ENCODE measurements at regions not wholly inside any gene's neighbourhood (a gene's known extent, or its start where the extent isn't known, plus 50 kb on each side); places are given as distances from the start of the nearest gene placed in this dataset.

GRCh38 chr11:19472679-19473078, 231.9 kb upstream of the E2F8 start:
- no peak for DNase-seq (ENCODE audit: low read depth)

DNA sequence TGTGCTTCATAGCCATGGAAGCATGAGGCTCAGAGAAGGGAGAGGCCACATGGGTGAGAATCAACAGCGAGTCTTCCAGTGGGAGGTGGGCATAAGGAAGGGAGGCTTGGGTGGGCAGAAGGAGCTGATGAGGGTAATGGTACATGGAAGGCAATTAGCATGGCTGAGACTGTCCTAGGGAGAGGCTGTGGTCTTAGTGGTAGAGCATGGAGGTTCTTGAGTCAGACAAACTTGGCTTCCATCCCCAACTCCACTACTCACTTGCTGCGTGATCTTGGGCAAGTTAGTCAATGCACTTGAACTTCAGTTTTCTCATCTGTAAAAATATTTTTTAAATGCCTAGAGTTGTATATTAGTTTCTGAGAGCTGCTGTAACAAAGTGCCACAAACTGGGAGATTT, 227.2 kb upstream of the E2F8 start:
- no peak for DNase-seq (ENCODE audit: low read depth)

GRCh38 chr11:19466314-19466713, 225.6 kb upstream of the E2F8 start:
- no peak for DNase-seq (ENCODE audit: low read depth)

- DNase-seq (ENCODE audit: low read depth), result no peak
Observed at GRCh38 chr11:19463976-19464375, 223.2 kb upstream of the E2F8 start.

GRCh38 chr11:19460718-19461405, 220.1 kb upstream of the E2F8 start:
- peak; percentile 20 for DNase-seq (ENCODE audit: low read depth)

- DNase-seq (ENCODE audit: low read depth), result no peak
Observed at GRCh38 chr11:19459240-19459639, 218.5 kb upstream of the E2F8 start.

DNA sequence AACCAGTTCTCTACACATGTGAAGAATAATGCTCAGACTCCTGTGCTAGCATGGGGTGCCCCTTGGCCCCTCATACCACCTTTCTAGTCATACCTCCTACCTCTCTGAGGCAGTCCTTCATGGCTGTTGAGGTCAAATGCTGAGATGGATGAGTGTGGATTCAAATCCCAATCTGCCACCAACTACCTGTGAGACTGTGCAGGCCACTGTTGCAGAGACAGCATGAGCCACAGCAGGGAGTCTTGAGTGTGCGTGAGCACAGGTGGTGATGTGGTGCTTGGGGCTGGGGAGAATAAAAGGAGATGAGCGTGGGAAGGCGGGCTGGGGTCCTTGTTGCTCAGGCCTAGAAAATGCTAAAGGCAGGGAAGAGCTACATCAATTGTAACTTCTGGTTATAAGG, 218.0 kb upstream of the E2F8 start:
- no peak for DNase-seq (ENCODE audit: low read depth)

DNA sequence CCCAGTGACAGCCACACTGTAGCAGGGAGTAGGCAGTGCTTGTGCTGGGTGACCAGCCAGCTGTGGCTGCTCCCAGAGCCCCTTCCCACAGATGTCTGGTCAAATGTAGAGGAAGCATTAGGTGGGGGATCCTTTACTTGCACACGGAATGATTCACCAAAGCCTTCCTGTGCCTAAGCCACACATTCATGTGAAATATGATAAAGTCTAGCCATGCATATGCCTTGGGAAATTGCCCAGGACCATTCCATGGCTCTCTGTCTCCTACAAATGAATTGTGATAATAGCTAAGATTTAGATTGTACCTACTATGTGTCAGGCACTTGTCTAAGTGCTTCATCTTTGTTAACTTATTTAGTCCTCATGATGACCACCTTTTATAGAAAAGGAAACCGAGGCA, 217.5 kb upstream of the E2F8 start:
- DNase-seq (ENCODE audit: low read depth), result no peak

DNA sequence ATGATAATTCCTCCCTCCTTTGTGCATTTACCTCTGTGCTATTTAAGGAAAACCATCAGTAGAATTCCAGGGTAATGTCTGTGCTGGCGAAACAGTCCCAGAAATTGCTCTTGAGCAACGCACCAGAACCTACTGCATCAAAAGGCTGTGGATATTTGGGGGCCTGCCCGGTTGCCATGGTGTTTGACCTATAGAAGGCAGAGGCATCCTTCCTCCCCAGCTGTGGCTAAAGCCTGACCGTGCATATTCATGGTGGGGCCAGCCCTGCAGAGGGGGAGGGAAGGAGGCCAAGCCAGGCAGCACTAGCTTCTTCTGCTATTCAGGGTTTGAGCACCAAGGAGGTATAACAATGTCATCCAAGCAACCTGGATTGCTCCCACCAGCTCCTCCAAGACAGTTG, 215.0 kb upstream of the E2F8 start:
- peak; percentile 51 for DNase-seq (ENCODE audit: low read depth)

DNA sequence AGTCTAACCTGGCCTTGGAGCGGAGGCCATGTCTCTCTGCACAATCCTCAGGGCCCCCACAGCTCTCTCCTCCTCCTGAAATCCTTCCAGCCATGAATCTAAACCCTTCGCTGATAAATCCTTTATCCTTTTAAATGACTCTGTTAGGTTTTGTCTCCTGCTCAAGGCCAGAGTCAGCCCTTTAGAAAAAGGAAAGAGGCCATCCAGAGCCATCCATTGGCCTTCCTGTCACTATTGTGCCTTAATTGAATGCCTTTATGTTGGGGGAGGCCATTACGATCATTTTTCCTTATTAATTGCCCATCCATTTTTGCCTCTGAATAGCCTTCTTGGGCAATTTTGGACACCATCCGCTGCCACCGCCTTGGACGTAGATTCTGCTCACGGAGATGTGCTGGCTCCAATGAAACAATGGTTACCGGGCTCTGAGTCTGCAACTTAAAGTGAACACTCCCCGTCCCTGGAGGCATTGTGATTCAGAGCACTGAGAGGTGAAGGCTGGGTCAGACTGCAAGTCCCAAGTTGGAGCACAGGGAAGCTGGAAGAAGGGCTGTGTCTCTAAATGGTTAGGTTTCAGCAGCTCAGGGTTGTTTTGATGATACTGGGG, 213.0 kb upstream of the E2F8 start:
- DNase-seq (ENCODE audit: low read depth), result peak; percentile 34

- no peak for DNase-seq (ENCODE audit: low read depth)
Observed at GRCh38 chr11:19451609-19452008, 210.9 kb upstream of the E2F8 start.

DNA sequence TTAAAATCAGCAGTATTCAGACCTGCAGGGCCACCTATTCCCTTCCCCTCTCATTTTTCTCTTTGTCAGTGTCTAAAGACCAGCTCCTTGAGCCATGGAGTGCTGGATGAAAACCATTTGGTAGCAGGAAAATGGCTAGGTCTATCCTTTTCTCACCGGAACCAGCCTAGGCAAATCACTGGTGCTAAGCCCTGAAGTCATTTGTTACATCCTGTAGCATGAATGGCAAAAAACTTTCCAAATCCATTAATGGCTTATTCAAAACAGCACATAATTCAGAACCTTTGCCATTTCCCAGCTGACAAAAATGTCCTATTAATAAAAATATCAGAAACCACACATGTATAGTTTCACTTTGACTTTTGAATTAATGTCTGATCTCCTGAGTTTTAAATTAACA, 209.5 kb upstream of the E2F8 start:
- DNase-seq (ENCODE audit: low read depth), result no peak

DNA sequence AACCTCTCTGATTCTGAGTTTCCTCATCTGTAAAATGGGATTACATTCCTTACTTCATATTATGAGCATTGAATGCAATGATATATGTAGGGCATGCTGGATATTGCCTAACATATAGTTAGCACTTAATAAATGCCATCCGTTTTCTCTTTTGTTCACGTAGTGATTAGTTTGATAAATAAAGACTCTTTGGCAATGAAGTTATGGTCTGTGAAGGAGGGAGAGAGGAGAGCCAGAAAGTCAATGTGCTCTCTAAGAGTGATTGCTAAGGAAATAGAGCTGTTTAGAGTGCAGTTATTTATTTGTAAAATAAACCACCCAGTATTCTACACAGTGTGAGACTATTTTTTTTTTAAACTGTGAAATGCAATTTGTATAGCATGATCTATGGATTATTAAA, 207.9 kb upstream of the E2F8 start:
- no peak for DNase-seq (ENCODE audit: low read depth)

- DNase-seq (ENCODE audit: low read depth), result no peak
Observed at GRCh38 chr11:19447150-19447566, 206.4 kb upstream of the E2F8 start.

GRCh38 chr11:19445771-19446170, 205.0 kb upstream of the E2F8 start:
- DNase-seq (ENCODE audit: low read depth), result no peak

GRCh38 chr11:19444231-19444630, 203.5 kb upstream of the E2F8 start:
- DNase-seq (ENCODE audit: low read depth), result peak; percentile 30

DNA sequence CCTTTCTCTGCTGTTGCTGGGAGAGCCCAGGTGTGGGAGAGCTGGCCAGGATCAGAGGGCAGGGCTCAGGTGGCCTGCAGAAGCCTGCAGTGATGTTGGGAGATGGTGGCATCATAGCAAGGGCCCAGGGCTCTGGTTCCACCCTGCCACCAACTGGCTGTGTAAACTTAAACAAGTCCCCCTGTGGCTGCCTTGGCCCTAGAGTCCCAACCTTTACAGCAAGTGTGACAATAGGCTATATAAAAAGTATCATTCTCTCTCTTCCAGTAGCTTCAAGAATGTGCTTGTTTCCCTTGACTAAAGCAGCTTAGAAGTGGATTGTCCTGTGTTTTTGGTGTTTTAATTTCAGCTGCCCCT, 201.8 kb upstream of the E2F8 start:
- DNase-seq (ENCODE audit: low read depth), result no peak

GRCh38 chr11:19441752-19442553, 201.2 kb upstream of the E2F8 start:
- peak; percentile 53 for DNase-seq (ENCODE audit: low read depth)

- no peak for DNase-seq (ENCODE audit: low read depth)
Observed at GRCh38 chr11:19441288-19441687, 200.5 kb upstream of the E2F8 start.

GRCh38 chr11:19437760-19438159, 197.0 kb upstream of the E2F8 start:
- peak; percentile 48 for DNase-seq (ENCODE audit: low read depth)

DNA sequence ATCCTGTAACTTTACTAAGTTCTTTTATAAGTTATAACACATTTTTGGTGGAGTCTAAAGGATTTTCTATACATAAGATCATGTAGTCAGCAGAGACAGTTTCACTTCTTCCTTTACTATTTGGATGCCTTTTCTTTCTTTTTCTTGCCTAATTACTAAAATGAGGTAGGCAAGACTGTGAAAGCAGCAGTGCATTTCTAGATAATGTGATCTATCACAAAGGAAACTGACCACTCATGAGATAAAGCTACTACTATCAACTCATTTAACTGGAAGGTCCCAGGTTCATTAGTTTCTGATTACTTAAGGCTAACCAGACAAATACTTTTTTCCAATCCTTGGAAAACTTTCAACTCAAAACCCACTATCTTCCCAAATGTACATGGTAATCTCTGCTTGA, 196.2 kb upstream of the E2F8 start:
- DNase-seq (ENCODE audit: low read depth), result no peak

DNA sequence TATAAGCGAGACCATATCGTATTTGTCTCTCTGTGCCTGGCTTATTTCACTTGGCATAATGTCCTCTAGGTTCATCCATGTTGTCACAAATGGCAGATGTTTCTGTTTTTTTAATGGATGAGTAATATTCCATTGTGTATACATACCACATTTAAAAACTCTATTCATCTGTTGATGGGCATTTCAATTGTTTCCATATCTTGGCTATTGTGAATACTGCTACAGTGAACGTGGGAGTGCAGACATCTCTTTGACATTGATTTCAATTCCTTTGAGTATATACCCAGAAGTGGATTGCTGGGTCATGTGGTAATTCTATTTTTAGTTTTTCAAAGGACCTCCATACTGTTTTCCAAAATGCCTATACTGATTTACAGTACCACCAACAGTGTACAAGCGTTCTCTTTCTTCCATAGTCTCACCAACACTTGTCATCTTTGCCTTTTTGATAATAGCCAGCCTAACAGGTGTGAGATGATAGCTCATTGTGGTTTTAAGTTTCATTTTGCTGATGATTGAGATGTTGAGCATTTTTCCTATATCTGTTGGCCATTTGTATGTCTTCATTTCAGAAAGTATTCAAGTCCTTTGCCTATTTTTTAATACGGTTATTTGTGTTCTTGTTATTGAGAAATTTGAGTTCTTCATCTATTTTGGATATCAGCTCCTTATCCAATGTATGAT, 194.7 kb upstream of the E2F8 start:
- DNase-seq (ENCODE audit: low read depth), result no peak

DNA sequence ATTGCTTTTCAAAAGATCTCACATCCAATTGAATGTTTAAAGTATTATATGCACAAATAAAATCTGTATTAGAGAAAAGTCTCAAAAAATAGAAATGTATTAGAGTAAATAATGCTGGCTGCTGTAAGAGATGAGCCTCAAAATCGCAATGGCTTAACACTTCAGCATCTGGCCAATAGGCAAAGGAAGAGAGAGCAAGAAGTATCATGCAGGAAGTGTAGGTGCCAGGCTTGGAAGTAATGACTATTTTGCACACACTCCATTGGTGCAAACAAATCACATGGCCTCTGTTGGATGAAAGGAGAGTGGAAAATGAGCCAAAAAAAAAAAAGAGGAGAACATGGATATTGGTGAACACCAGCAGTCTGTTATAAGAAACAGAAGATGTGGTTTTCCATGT, 193.0 kb upstream of the E2F8 start:
- no peak for DNase-seq (ENCODE audit: low read depth)

Measured in fibroblast of the conjunctiva (primary cell).